GM21737 (cell line): ENCODE measurements at regions not wholly inside any gene's neighbourhood (a gene's known extent, or its start where the extent isn't known, plus 50 kb on each side); places are given as distances from the start of the nearest gene placed in this dataset.
"Not testable (repeated sequence)": the region's sequence is repeated elsewhere in the genome, so short reads cannot be mapped to it uniquely, and the experiment has no call there.

Source experiments
- ATAC-seq: cut with Tn5 transposase; IDR thresholded peaks from one replicate; pipeline ENCODE4 v1.9.1; 2021; ENCODE audit warnings: mild to moderate bottlenecking, moderate library complexity; ENCODE audit not compliant: unreplicated experiment

GRCh38 chr3:70519913-70520659 lies 207.6 kb upstream of the MDFIC2 start:
- no peak for ATAC-seq

GRCh38 chr3:70519026-70519425 lies 206.6 kb upstream of the MDFIC2 start:
- ATAC-seq = no peak

- no peak for ATAC-seq
Measured at GRCh38 chr3:70518356-70518755, 205.9 kb upstream of the MDFIC2 start.

GRCh38 chr3:70517124-70517890 lies 204.9 kb upstream of the MDFIC2 start:
- ATAC-seq = no peak

- no peak for ATAC-seq
Measured at GRCh38 chr3:70516076-70516475, 203.6 kb upstream of the MDFIC2 start.

GRCh38 chr3:70507486-70507885 lies 195.0 kb upstream of the MDFIC2 start:
- ATAC-seq = no peak

- no peak for ATAC-seq
Measured at GRCh38 chr3:70506775-70507174, 194.3 kb upstream of the MDFIC2 start.

GRCh38 chr3:70501561-70501960 lies 189.1 kb upstream of the MDFIC2 start:
- no peak for ATAC-seq

- ATAC-seq = no peak
Measured at GRCh38 chr3:70488816-70489215, 176.4 kb upstream of the MDFIC2 start.

GRCh38 chr3:70488131-70488530 lies 175.7 kb upstream of the MDFIC2 start:
- no peak for ATAC-seq

GRCh38 chr3:70486414-70487017 lies 174.1 kb upstream of the MDFIC2 start:
- ATAC-seq = no peak

- ATAC-seq = no peak
Measured at GRCh38 chr3:70476174-70476573, 163.7 kb upstream of the MDFIC2 start.

GRCh38 chr3:70471464-70472342 lies 159.3 kb upstream of the MDFIC2 start:
- no peak for ATAC-seq

- no peak for ATAC-seq
Measured at GRCh38 chr3:70466096-70466495, 153.7 kb upstream of the MDFIC2 start.

GRCh38 chr3:70464876-70465275 lies 152.4 kb upstream of the MDFIC2 start:
- ATAC-seq = no peak

- no peak for ATAC-seq
Measured at GRCh38 chr3:70464465-70464864, 152.0 kb upstream of the MDFIC2 start.

GRCh38 chr3:70450220-70450619 lies 137.8 kb upstream of the MDFIC2 start:
- ATAC-seq = not testable (repeated sequence)

- ATAC-seq = not testable (repeated sequence)
Measured at GRCh38 chr3:70435422-70435821, 123.0 kb upstream of the MDFIC2 start.

GRCh38 chr3:70433091-70433490 lies 120.7 kb upstream of the MDFIC2 start:
- no peak for ATAC-seq

- ATAC-seq = no peak
Measured at GRCh38 chr3:70431911-70432310, 119.5 kb upstream of the MDFIC2 start.

GRCh38 chr3:70426071-70426470 lies 113.6 kb upstream of the MDFIC2 start:
- ATAC-seq = no peak
